CD4-positive, alpha-beta T cell (primary cell): ENCODE measurements at regions not wholly inside any gene's neighbourhood (a gene's known extent, or its start where the extent isn't known, plus 50 kb on each side); places are given as distances from the start of the nearest gene placed in this dataset.

Experiments
- ATAC-seq: fragments of 200-7000 bp; cut with Tn5 transposase; one replicate; pipeline ENCODE4 v1.10.0; 2022; ENCODE audit warnings: mild to moderate bottlenecking; ENCODE audit not compliant: poor library complexity
- CTCF ChIA-PET: fragments of 350-600 bp; sonication (Branson Sonifier 250); formaldehyde crosslinking; loops from one replicate; lab custom pipeline; 2021; ENCODE audit warnings: antibody characterized with exemption, inconsistent platforms; lab: Charles Lee
- POLR2A ChIA-PET: fragments of 350-600 bp; sonication (Branson Sonifier 250); formaldehyde crosslinking; loops from one replicate; lab custom pipeline; 2021; ENCODE audit warnings: antibody characterized with exemption, inconsistent platforms; lab: Charles Lee
- DNase-seq, 14 experiments: peaks; one replicate each; pipeline ENCODE4 v3.0.0-alpha.2; 2013 to 2020; ENCODE audit warnings: mixed read lengths in 2 of 14
- H3K27ac ChIP-seq, 2 donors: one replicate each; pipeline versions ENCODE4 v1.5.1 to v1.7.0; 2013; ENCODE audit warnings: low read length in 2 of 2, low read depth in 1 of 2, mild to moderate bottlenecking in 1 of 2
- H3K27me3 ChIP-seq, 2 experiments: 1 replicate in 1 of 2; 2 replicates in 1 of 2; pipeline versions ENCODE4 v1.6.1 to v1.7.0; 2013; ENCODE audit warnings: low read length in 2 of 2, control low read depth in 1 of 2, mild to moderate bottlenecking in 1 of 2, moderate library complexity in 1 of 2; ENCODE audit not compliant: insufficient read depth in 2 of 2, control insufficient read depth in 1 of 2
- H3K36me3 ChIP-seq: one replicate; pipeline ENCODE4 v1.6.1; 2013; ENCODE audit warnings: low read length, control low read depth; ENCODE audit not compliant: insufficient read depth
- H3K4me1 ChIP-seq: one replicate; pipeline ENCODE4 v1.6.1; 2013; ENCODE audit warnings: low read length, control low read depth; ENCODE audit not compliant: insufficient read depth
- H3K4me3 ChIP-seq: one replicate; pipeline ENCODE4 v1.5.1; 2013; ENCODE audit warnings: mild to moderate bottlenecking, low read length, moderate library complexity
- H3K9me3 ChIP-seq, 2 experiments: 1 replicate in 1 of 2; 2 replicates in 1 of 2; pipeline versions ENCODE4 v1.6.1 to v1.7.0; 2013; ENCODE audit warnings: low read length in 2 of 2, mild to moderate bottlenecking in 2 of 2, control low read depth in 1 of 2, moderate library complexity in 1 of 2; ENCODE audit not compliant: control insufficient read depth in 1 of 2, insufficient read depth in 1 of 2
- H3K27ac Mint-ChIP-seq: one replicate; pipeline ENCODE4 v1.8.0; 2020; ENCODE audit warnings: mixed read lengths
- H3K27me3 Mint-ChIP-seq: one replicate; pipeline ENCODE4 v1.8.0; 2021; ENCODE audit warnings: mixed read lengths
- H3K36me3 Mint-ChIP-seq: one replicate; pipeline ENCODE4 v1.8.0; 2021; ENCODE audit warnings: low read depth, mixed read lengths
- H3K4me1 Mint-ChIP-seq: one replicate; pipeline ENCODE4 v1.8.0; 2021; ENCODE audit warnings: low read depth, mixed read lengths
- H3K4me3 Mint-ChIP-seq: one replicate; pipeline ENCODE4 v1.8.0; 2020; ENCODE audit warnings: mild to moderate bottlenecking, mixed read lengths
- H3K9me3 Mint-ChIP-seq: one replicate; pipeline ENCODE4 v1.8.0; 2020; ENCODE audit warnings: mixed read lengths
- intact Hi-C, 2 experiments: fragments of 100-400 bp; cut with DNase I in 1 of 2; cut with micrococcal nuclease in 1 of 2; formaldehyde crosslinking; loops; one replicate each; pipeline versions ENCODE4 v1.15.1 to v1.9.0; 2023 to 2025; cut with DNase I, micrococcal nuclease
- TF ChIP-seq, protein P1 (sequence below): fragments of 200-600 bp; IDR thresholded peaks from one replicate; pipeline ENCODE4 v1.8.0; 2022; ENCODE audit warnings: antibody characterized with exemption, mild to moderate bottlenecking

DNA sequence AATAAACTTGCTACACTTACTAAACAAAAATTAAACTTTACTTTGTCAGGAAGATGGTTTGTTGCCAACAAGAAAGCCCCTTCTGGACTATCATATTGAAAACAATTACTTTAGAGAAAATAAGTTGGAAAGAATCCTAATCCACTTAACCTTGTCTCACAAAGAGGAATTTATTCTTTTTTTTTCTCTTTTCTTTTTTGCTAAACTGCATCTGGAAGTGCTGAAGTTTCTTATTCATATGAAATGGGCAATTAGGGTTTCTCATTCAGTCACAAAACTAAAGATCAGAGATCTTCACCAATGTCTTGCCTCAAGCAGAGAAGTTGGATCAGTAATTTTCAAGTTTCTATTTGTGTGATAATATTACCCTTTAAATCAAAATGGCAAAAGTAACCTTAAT is 234.9 kb upstream of the AMOT start:
- H3K9me3 ChIP-seq: no peaks in the 10 kb centered on the region
- Mint-ChIP-seq H3K27me3 (no peaks in the 10 kb centered on the region), H3K27ac (no peak overlapping the region), H3K9me3 (peaks cover 2% of the 10 kb centered on the region), H3K36me3 (no peaks in the 10 kb centered on the region), H3K4me1 (no peaks in the 10 kb centered on the region), H3K4me3 (no peak overlapping the region)
- H3K27me3 ChIP-seq: no peaks in the 10 kb centered on the region
- intact Hi-C loops: no loop called here
- H3K4me1 ChIP-seq: no peaks in the 10 kb centered on the region
- TF ChIP-seq, protein P1, sequence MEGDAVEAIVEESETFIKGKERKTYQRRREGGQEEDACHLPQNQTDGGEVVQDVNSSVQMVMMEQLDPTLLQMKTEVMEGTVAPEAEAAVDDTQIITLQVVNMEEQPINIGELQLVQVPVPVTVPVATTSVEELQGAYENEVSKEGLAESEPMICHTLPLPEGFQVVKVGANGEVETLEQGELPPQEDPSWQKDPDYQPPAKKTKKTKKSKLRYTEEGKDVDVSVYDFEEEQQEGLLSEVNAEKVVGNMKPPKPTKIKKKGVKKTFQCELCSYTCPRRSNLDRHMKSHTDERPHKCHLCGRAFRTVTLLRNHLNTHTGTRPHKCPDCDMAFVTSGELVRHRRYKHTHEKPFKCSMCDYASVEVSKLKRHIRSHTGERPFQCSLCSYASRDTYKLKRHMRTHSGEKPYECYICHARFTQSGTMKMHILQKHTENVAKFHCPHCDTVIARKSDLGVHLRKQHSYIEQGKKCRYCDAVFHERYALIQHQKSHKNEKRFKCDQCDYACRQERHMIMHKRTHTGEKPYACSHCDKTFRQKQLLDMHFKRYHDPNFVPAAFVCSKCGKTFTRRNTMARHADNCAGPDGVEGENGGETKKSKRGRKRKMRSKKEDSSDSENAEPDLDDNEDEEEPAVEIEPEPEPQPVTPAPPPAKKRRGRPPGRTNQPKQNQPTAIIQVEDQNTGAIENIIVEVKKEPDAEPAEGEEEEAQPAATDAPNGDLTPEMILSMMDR: no peak
- ATAC-seq: no peak
- no peaks in the 10 kb centered on the region for H3K36me3 ChIP-seq
- ChIA-PET CTCF (no interaction called here), POLR2A (no interaction called here)
- H3K27ac ChIP-seq: no peak overlapping the region
- DNase-seq: no peak
- no peak overlapping the region for H3K4me3 ChIP-seq

DNA sequence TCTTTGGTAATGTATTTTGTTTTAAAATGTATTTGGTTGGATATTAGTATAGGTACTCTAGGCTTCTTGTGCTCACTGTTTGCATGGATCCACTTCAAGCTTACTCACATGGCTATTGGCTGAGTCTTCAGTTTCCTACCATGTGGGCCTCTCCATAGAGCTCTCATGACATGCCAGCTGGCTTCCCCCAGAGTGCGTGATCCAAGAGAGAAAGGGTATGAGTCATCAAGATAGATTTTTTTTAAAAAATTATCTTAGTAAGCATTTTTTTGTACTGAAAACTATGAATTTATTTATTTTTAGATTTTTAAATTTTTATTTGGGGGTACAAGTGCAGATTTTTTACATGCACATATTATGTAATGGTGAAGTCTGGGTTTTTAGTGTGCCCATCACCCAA is 219.1 kb upstream of the AMOT start:
- Mint-ChIP-seq H3K4me1 (no peaks in the 10 kb centered on the region), H3K36me3 (no peaks in the 10 kb centered on the region), H3K4me3 (no peak overlapping the region), H3K27ac (no peak overlapping the region), H3K9me3 (no peaks in the 10 kb centered on the region), H3K27me3 (no peaks in the 10 kb centered on the region)
- H3K4me3 ChIP-seq: no peak overlapping the region
- intact Hi-C loops: no loop called here
- ChIA-PET CTCF (no interaction called here), POLR2A (no interaction called here)
- TF ChIP-seq, protein P1: no peak
- no peaks in the 10 kb centered on the region for H3K36me3 ChIP-seq
- H3K4me1 ChIP-seq: no peaks in the 10 kb centered on the region
- ATAC-seq: no peak
- DNase-seq: no peak
- H3K27me3 ChIP-seq: no peaks in the 10 kb centered on the region
- no peak overlapping the region for H3K27ac ChIP-seq
- no peaks in the 10 kb centered on the region for H3K9me3 ChIP-seq

DNA sequence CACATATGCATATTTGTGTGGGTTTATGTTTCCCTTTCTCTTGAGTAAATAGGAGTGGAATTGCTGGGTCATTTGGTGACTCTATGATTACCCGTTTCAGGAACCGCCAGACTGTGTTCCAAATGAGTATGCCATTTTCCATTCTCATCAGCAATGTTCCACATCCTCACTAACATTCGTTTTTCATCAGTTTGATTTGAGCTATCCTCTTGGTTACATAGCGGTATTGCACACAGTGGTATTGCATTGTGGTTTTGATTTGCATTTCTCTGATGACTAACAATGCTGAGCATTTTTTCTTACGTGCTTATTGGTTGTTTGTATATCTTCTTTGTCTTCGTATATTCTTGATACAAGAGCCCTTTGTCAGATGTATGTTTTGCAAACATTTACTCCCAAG is 218.0 kb upstream of the AMOT start:
- H3K4me1 Mint-ChIP-seq: no peaks in the 10 kb centered on the region
- H3K27ac Mint-ChIP-seq: no peak overlapping the region
- H3K4me3 Mint-ChIP-seq: no peak overlapping the region
- Histone ChIP-seq H3K27ac (no peak overlapping the region), H3K4me1 (no peaks in the 10 kb centered on the region), H3K36me3 (no peaks in the 10 kb centered on the region), H3K4me3 (no peak overlapping the region), H3K9me3 (no peaks in the 10 kb centered on the region), H3K27me3 (no peaks in the 10 kb centered on the region)
- TF ChIP-seq, protein P1: no peak
- DNase-seq (no peak), ATAC-seq (no peak)
- no peaks in the 10 kb centered on the region for H3K36me3 Mint-ChIP-seq
- no peaks in the 10 kb centered on the region for H3K9me3 Mint-ChIP-seq
- CTCF ChIA-PET: no interaction called here
- POLR2A ChIA-PET: no interaction called here
- H3K27me3 Mint-ChIP-seq: no peaks in the 10 kb centered on the region
- intact Hi-C loops: no loop called here
